Suppressor macrophage treated with lipopolysaccharide for 4 hours (primary cell): ENCODE measurements at regions not wholly inside any gene's neighbourhood (a gene's known extent, or its start where the extent isn't known, plus 50 kb on each side); places are given as distances from the start of the nearest gene placed in this dataset.

Experiments used
- DNase-seq: peaks from one replicate; pipeline ENCODE4 v3.0.0-alpha.2; 2020

DNA sequence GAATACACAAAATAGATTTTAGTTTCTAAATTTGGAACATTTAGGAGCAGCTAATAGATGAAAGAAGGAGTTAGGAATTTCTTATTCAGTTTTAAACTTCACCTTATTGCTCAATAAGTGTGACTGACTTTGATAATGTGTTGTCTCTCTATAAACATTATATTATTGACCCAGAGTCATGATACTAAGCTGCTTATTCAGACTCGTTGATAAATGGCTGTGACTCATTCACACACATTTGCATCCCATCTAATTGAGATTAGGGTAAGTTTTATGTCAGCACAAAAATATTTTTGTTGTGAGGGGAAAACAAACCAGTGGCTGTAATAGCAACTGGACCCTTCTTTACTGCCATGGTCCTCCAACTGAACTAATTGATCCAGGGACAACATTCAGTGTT, 137.6 kb downstream of the GOLIM4 start:
- no peak for DNase-seq

GRCh38 chr3:167952969-167953368, 142.8 kb downstream of the GOLIM4 start:
- DNase-seq: no peak

DNA sequence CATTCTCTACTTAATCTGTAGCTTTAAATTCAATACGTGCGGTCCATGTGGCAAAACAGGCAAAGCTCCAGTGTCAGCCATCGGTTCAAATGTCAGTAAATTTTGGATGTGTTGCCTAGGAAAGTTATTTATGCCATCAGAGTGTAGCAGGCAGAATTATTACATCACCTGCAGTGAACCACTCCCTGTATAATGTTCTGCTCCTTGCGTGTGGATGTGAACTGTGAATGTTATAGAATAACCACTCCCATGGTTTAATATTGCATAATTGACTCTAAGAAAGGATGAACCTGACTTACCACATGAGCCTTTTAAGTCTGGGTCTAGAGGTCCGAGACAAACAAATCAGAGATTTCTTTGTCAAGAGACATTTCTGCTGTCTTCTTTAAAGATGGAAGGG, 145.5 kb downstream of the GOLIM4 start:
- no peak for DNase-seq

GRCh38 chr3:167941234-167941995, 154.3 kb downstream of the GOLIM4 start:
- DNase-seq: peak; percentile 93

DNA sequence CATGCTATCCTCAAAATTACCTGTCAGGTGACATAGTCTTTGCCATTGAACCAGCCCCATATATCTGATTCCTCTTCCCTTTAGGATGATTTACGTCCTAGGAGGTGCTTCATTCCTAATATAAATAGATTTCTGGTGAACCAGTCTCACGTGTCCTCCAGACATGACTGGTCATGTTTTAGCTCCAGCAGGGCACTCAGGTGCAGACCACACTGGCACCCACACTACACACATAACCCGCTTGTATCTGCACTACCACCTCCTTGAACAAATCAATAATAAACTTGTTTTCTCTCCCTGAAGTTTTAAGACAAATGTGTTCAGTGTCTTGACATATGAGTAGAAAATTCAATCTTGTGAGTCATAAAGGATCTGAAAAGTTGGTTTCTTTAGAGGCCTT, 155.5 kb downstream of the GOLIM4 start:
- DNase-seq: no peak

DNA sequence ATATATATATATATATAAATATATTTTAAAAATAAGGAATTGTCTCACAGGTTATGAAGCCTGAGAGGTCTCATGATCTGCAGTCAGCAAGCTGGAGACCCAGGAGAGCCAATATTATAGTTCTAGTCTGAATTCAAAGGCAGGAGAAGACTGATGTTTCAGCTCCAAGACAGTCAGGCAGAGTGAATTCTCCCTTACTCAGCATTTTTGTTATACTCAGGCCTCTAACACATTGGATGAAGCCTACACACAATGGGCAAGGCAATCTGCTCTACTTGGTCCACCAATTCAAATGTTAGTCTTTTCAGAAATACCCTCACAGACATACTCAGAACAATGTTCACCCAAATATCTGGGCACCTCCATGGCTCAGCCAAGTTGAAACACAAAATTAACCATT, 157.2 kb downstream of the GOLIM4 start:
- no peak for DNase-seq

- no peak for DNase-seq
These were observed 159.7 kb downstream of the GOLIM4 start for GRCh38 chr3:167936019-167936418.

DNA sequence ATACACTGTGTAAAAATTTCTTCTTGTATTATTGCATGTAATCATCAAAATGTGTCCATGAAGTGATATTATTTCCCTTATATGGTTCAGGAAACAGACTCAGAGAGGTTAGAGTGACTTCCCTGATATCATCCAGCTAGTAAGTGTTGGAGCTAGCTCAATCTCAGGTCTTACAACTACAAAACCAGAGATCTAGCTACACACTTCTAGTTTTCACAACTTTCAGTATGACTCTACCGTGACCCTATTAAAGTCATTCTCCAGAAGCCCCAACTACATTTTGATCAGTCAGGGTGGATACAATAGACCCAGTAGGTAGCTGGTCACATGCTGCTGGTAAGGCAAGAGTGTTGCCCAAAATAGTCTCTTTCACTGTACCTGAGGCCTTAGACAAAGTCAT, 165.3 kb downstream of the GOLIM4 start:
- DNase-seq: no peak

DNA sequence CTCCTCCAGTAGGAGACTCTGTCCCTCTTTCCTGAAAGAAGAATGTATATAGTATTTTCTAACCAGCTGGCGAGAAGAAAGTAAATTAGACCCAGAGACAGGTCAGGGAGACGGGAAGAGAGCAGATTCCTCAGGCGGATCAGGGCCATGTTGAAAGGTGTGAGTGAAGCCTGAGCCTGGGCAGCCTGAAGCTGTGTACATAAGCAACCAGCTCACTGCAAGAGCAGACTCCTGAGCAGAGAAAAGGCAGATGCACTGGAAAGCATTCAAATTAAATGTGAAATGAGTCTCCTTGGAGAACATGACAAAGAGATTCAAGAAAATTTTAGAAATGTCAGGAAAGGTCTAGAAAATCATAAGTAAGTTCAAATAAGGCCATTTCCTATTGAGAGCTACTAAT, 165.8 kb downstream of the GOLIM4 start:
- no peak for DNase-seq

- no peak for DNase-seq
These were observed 167.3 kb downstream of the GOLIM4 start for GRCh38 chr3:167928381-167928780.

GRCh38 chr3:167920747-167921146, 175.0 kb downstream of the GOLIM4 start:
- DNase-seq: no peak

DNA sequence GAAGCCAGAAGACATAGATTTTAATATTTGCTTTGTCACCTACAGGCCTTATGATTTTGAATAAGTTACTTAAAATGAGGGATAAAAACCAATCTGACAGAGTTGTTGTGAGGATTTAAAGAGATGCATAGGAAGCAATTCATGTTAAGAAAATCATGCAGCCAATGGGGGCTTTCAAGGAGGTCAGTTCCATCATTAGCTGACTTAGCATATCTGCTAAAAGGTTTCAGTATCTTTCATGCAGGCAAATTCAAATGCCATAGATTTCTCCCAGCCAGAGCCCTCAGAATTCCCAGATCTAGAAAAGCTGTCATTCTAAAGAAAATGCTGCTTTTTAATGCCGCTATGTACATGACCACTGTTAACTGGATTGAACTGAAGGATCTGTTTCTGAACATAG, 176.1 kb downstream of the GOLIM4 start:
- DNase-seq: no peak

DNA sequence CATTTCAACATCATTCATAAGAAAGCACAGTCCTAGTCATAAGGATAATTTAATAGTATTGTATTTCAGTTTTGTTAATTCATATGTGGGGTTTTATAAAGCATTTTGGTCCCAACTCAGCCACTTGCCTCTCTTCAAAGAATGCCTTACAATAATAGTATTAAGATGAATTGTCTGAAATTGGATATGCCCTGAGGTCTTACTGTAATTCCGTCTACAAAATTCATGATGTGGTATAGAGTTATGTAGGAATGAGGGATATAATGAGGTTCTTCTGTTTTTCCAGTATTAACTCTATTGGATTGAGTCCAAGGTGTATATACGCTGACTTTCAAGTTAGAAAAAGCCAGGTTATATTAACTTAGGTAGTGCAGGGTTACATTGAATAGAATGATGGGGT, 177.0 kb downstream of the GOLIM4 start:
- DNase-seq: no peak

DNA sequence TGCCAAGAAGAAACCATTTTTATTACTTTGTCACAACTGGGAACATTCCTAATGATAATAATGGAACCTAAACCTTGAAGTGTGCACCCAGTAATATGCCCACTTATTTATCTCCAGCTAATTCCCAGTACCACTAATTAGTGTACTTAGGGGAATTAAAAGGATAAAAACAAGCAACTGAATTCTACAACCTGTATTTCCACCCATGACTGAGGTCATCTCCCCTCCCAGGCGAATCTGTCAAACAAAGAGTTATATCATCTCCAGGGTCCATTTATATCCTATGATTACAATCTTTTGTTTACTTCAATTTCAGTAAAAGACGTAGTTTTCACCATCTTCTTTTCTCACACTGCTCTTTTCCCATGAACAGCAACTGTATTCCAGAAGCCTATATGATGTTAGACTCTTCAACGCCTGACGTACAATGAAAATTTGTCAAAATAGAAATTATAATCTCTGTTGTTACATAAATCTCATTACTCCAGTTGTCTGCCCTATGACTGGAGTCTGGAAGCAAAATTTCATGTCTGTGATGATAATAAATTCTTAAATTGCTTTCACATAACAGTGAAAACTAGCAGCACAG, 177.6 kb downstream of the GOLIM4 start:
- DNase-seq: no peak

GRCh38 chr3:167913219-167913835, 177.8 kb downstream of the SERPINI1 start:
- DNase-seq: peak; percentile 73

DNA sequence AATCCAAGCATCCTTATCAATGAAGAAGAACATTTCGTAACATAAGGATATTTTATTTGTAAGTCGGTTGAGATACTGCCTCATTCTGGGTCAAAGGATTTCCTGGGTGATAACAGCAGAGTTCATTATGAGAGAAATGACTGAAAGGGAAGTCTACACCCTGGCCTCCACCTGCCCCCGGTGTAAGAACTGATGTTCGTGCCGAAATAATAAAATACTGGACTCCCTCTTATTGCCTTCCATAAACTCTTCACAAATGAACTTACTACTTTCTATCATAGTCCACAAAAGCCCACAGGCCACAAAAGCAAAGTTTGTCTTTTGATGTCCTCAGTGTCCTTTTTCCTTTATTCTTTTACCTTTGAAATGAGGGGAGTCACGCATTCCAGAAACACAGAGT, 174.4 kb downstream of the SERPINI1 start:
- no peak for DNase-seq

DNA sequence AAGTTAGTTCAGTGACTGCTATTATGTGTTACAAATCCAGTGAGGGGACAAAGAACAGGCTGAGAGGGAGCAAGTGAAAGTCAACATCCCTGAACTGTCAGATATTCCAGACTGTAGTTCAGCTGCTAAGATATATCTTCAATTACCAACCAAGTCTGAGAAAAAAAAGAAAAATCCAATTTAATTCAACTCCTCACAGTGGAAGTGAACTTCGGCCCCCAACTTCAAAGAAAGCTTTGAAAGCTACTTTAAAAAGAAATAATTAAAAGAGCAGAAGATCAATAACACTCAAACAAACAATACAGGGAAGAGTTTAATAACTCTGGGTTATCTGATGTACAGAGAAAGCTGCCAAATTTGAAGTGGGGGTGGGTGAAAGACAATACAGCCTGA, 174.0 kb downstream of the SERPINI1 start:
- DNase-seq: no peak

GRCh38 chr3:167908746-167909503, 173.4 kb downstream of the SERPINI1 start:
- no peak for DNase-seq

DNA sequence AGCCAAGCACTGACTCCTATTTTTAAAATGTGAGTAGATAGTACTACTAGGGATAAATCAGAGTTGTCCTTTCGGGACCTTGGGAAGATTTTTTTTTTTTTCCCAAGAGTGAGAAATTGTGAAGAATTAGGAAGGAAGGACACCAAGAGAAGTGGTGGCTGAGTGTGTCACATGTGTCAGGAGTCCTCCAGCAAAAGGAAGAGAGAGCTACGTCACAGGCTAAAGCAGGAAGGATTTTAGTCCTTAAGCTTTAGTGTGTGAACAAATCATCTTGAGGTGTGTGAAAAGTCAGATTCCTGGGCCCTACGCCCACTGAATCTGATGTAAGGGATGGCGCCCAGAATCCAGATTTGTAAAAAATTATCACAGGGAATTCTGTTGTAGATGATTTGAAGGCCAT, 172.7 kb downstream of the SERPINI1 start:
- DNase-seq: no peak

DNA sequence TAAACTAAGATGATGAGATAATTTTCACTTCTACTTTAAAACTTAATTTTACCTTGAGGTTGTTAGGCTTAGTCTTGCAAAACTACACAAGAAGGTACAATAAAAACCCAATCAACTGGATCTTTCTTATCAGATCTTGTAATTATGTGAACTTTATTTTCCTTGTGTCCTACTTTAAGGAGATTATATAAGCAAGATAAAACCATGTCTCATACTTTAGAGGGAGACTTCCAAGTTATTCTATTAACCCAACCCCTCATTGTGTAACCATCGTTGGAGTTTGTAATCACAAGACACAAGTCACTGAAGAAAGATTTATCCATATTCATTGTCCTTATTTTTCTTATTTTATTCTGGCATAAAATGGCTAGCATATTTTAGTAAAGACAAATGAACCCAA, 165.6 kb downstream of the SERPINI1 start:
- DNase-seq: no peak

DNA sequence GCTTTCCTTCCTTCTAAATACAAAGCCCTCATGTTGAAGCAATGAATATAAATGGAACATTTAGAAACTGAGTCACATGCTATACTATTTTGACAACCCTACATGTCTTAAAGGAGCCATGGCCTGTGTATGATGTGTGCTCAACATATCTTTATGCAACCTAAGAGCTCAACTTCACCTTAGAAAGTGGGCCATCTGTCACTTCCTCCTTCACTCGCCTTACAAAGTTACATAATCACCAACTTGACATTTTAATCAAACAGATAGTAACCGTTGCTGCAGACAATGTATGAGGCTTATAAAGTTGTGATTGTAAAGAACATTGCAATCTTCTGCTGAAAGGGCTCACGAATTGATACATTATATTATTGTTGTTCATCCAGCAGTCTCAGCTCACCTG, 163.6 kb downstream of the SERPINI1 start:
- DNase-seq: peak; percentile 46

GRCh38 chr3:167898091-167898490, 162.6 kb downstream of the SERPINI1 start:
- no peak for DNase-seq

DNA sequence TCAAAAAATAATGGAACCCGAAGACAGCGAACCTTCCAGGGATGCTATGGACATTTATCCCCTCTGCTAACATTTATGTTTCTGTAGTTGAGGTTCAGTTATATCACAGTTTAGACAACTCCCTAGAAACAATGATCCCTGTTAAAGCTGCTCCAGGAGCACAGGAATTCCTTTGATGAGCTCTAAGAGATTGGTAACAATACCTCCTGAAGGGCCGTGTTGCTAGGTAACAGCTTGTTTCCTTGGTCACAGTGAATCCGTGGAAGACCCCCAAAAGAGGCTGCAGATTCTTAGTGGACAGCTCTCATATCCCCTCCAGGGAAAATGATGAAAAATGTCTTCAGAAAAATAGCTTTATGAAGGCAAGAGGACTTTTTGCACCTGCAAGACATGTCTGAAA, 160.2 kb downstream of the SERPINI1 start:
- DNase-seq: no peak

DNA sequence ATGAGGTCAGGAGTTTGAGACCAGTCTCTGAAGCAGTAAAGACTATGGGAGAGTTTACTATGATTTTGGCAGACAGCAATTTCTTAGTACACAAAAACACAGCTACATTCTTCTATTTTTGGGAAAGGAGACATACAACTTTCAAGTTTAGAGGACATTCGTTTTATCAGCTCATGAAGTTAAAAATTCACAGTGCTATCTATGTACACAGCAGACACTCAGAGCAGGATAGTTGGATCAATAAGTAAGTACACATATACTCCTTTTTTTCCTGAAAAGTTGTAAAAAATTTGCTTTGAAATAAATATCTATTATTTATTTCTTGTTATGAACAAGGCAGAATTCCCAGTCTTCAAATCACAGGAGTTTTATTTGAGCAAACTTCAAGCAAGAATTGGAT, 159.7 kb downstream of the SERPINI1 start:
- DNase-seq: no peak
